ENCODE measurements at regions not wholly inside any gene's neighbourhood (a gene's known extent, or its start where the extent isn't known, plus 50 kb on each side); places are given as distances from the start of the nearest gene placed in this dataset.

DNA sequence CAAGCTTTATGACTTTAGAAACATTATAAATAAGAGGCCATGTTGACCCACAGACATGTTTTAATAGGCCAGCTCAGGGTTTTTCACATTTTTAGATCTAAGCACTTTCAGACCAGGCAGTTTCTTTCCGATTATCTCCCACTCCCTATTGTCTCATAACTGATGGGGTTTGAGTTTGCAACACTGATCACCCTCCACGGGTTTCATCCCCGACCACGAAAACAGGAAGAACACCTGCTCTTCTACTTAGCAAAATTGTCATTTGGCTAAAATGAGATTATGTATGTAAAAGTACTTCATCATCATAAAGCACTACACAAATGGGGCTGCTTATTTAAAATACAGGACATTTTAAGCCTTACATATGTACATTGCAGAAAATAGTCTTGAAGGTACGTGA lies 407.9 kb downstream of the HNRNPD start:
- no peak for DNase-seq
- no peaks in the 10 kb centered on the region for H3K27me3 Mint-ChIP-seq
- peaks cover 10% of the 10 kb centered on the region for H3K4me1 Mint-ChIP-seq
- no peak overlapping the region for H3K27ac Mint-ChIP-seq
- ChIA-PET POLR2A (no interaction called here), CTCF (interaction anchor here (0.8 to 1.1 kb wide), 2 partner anchors 53 to 560 kb away, joined by 3 to 5 read pairs; no protein-coding TSS in a partner anchor)
- no peak overlapping the region for H3K4me3 Mint-ChIP-seq
- H3K9me3 Mint-ChIP-seq (ENCODE audit: low read depth) = no peaks in the 10 kb centered on the region
- no peaks in the 10 kb centered on the region for H3K36me3 Mint-ChIP-seq (ENCODE audit: low read depth)
- no peak for ATAC-seq
- intact Hi-C loops (cut with DNase I, micrococcal nuclease) = no loop called here

DNA sequence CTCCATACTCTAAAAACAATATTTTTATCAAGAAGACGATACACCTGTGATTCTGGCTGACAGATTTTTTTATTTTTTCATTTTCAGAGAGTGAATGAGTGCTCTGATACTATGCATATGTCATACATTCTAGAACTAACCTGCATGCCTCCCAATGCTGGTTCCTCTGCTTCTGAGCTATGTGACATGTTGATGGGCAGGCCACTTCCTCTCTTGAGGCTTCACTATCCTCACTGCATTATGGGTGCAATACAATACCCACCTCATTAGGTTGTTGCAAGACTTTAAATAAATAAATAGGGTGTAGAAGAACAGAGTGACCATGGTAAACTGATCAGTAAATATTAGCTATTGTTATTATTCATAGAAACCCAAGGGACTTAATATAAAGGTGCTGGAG lies 408.3 kb downstream of the HNRNPD start:
- DNase-seq = no peak
- Mint-ChIP-seq H3K27ac (no peak overlapping the region), H3K4me1 (peaks cover 10% of the 10 kb centered on the region), H3K9me3 (ENCODE audit: low read depth) (no peaks in the 10 kb centered on the region), H3K36me3 (ENCODE audit: low read depth) (no peaks in the 10 kb centered on the region), H3K4me3 (no peak overlapping the region), H3K27me3 (no peaks in the 10 kb centered on the region)
- ATAC-seq = no peak
- ChIA-PET CTCF (interaction anchor here (0.8 kb wide), 1 partner anchor 559 kb away, joined by 3 read pairs; no protein-coding TSS in a partner anchor), POLR2A (no interaction called here)
- intact Hi-C loops (cut with DNase I, micrococcal nuclease) = no loop called here

DNA sequence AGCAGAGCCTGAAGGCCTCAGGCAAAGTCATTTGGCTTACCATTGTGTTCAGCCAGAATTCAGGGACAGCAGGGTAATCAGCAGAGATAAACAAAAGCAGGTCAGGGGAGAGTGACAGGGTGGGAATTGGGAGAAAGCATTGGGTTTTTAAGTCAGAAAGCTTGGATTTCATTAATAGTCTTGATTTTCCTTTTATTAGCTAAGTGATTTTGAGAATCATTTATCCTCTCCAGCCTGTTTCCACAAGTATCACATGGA lies 410.1 kb downstream of the HNRNPD start:
- DNase-seq (no peak), ATAC-seq (no peak)
- peaks cover 10% of the 10 kb centered on the region for H3K4me1 Mint-ChIP-seq
- no peaks in the 10 kb centered on the region for H3K36me3 Mint-ChIP-seq (ENCODE audit: low read depth)
- H3K27ac Mint-ChIP-seq = no peak overlapping the region
- no peaks in the 10 kb centered on the region for H3K9me3 Mint-ChIP-seq (ENCODE audit: low read depth)
- POLR2A ChIA-PET = interaction anchor here (0.6 to 0.7 kb wide), 2 partner anchors 13 to 18 kb away, joined by 3 to 4 read pairs; no protein-coding TSS in a partner anchor
- intact Hi-C loops (cut with DNase I, micrococcal nuclease) = no loop called here
- no peaks in the 10 kb centered on the region for H3K27me3 Mint-ChIP-seq
- no peak overlapping the region for H3K4me3 Mint-ChIP-seq
- CTCF ChIA-PET = interaction anchor here (1.3 kb wide), 1 partner anchor 49 kb away, joined by 3 read pairs; no protein-coding TSS in a partner anchor

DNA sequence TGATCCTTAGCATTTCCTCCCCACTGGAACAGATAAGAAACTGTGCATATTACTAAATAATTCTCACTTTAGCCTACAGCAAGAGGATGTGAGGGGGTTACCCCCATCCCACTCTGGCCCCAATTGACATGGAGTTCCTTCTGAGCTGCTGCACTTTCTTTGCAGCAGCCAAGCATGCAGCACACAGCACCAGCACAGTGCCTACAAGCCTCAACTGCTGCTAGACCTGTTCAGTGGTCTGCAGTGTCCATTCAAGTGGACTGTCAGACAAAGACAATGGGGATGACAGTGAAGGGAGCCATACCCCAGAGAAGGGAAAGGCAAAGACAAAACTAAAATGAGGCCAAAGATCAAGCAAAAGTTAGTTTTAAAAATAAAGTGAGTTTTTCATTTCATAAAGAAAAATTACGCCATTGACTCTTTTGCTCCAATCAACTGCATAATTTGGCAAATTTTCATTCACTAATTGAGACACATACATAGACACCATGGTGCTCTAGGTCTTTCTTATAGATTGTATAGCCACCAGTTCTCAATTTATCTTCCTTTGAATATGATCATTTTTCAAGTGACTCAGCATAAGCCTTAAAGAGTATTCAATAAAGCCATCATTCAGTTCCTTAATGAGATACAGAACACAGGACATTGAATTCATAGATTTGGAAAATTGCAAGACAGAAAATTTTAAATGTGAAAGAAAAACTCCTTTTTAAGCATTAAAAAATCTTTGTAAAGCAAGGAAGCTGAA lies 410.6 kb downstream of the HNRNPD start:
- Mint-ChIP-seq H3K4me3 (no peak overlapping the region), H3K4me1 (peaks cover 10% of the 10 kb centered on the region), H3K9me3 (ENCODE audit: low read depth) (no peaks in the 10 kb centered on the region), H3K27ac (no peak overlapping the region), H3K27me3 (no peaks in the 10 kb centered on the region), H3K36me3 (ENCODE audit: low read depth) (no peaks in the 10 kb centered on the region)
- ChIA-PET POLR2A (no interaction called here), CTCF (interaction anchor here (1.3 kb wide), 1 partner anchor 49 kb away, joined by 3 read pairs; no protein-coding TSS in a partner anchor)
- intact Hi-C loops (cut with DNase I, micrococcal nuclease) = no loop called here
- DNase-seq (no peak), ATAC-seq (no peak)

DNA sequence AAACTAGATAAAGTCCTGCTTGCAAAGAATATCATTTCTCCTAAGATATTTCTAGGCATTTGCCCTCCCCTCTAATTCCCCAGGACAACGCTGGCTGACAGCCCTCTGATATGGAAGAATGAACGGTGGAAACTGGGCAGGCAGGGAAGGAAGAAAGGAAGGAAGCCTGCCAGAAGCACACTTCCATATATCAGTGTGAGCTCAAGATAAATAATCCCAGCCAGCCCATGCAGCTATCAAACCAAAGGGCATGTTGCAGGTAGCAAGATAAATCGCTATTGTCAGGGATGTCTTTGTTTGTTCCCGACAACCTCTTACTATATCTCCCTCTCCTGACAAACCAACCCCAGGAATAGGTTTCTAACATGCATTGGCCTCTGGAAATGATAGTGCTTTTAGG lies 412.8 kb downstream of the HNRNPD start:
- no peaks in the 10 kb centered on the region for H3K36me3 Mint-ChIP-seq (ENCODE audit: low read depth)
- no peak for ATAC-seq
- H3K27ac Mint-ChIP-seq = no peak overlapping the region
- peaks cover 7% of the 10 kb centered on the region for H3K4me1 Mint-ChIP-seq
- CTCF ChIA-PET = no interaction called here
- no peak overlapping the region for H3K4me3 Mint-ChIP-seq
- DNase-seq = no peak
- POLR2A ChIA-PET = no interaction called here
- no peaks in the 10 kb centered on the region for H3K9me3 Mint-ChIP-seq (ENCODE audit: low read depth)
- intact Hi-C loops (cut with DNase I, micrococcal nuclease) = no loop called here
- peaks cover 2% of the 10 kb centered on the region for H3K27me3 Mint-ChIP-seq

DNA sequence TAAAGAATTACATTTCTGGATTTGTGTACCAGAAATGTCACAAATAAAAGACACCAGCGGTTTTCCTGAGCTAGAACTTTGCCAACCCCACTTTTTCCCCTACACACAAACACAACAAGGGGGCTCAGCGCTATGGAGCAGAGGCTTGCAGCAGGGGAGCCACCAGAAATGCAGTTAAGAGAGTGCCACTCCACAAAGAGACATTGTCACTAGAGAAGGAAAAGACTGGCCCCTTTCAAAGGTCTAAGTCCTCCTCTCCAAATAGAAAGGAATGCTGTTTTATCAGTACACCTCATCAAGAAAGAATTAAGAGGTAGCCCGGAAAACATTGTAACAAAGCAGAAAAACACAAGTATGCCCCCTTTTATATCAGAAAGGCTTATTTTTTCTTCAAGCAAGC lies 419.5 kb downstream of the HNRNPD start:
- no peak for DNase-seq
- Mint-ChIP-seq H3K27ac (no peak overlapping the region), H3K4me1 (no peaks in the 10 kb centered on the region), H3K27me3 (peaks cover 4% of the 10 kb centered on the region), H3K4me3 (no peak overlapping the region), H3K9me3 (ENCODE audit: low read depth) (no peaks in the 10 kb centered on the region), H3K36me3 (ENCODE audit: low read depth) (no peaks in the 10 kb centered on the region)
- ATAC-seq = no peak
- ChIA-PET POLR2A (no interaction called here), CTCF (no interaction called here)
- intact Hi-C loops (cut with DNase I, micrococcal nuclease) = no loop called here

DNA sequence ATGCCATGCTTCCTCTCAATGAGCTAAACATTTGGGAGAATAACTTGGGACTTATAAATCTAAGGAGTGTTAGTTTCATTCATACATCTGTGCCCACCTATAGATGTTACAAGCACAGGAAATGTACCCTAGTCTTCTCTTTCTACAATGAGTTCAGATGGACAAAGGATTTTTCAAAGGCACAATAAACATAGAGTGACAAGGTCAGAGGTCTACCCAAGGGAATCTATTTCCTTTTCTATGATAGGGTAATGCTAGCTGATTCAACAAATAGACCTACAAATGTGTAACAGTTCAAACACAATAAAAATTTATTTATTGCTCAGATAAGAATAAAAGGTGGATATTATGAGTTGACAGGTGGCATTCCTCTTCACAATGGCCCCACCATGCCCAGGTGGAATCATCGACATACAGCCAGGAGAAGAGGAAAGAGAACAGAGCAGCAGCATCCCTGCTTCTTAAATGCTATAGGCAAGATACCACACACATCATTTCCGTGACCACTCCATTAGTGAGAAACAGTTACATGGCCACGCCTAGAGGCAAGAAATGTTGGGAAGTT lies 421.8 kb downstream of the HNRNPD start:
- DNase-seq (no peak), ATAC-seq (no peak)
- Mint-ChIP-seq H3K9me3 (ENCODE audit: low read depth) (no peaks in the 10 kb centered on the region), H3K27me3 (peaks cover 3% of the 10 kb centered on the region), H3K27ac (no peak overlapping the region), H3K4me3 (no peak overlapping the region), H3K4me1 (no peaks in the 10 kb centered on the region), H3K36me3 (ENCODE audit: low read depth) (no peaks in the 10 kb centered on the region)
- CTCF ChIA-PET = interaction anchor here (1.2 kb wide), 1 partner anchor 38 kb away, joined by 4 read pairs; no protein-coding TSS in a partner anchor
- POLR2A ChIA-PET = no interaction called here
- intact Hi-C loops (cut with DNase I, micrococcal nuclease) = no loop called here

DNA sequence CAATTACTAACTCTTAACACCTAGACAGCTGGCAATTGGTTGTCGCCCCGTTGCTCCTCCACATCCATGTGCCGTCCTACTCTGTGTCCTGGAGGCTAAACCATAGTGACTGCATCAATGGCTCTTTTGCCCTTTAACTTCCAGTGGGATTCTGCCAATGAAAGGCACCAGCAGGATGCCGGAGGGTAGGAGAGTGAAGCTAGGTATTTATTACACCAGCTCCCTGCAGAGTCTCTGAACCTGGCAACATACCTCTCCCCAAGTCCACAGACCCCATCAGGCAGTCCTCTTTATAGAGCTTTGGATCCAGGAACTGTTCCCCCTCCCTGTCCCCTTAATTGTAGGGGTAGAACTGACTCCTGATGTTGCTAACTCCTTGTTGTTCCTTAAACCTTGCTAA lies 426.8 kb downstream of the HNRNPD start:
- Mint-ChIP-seq H3K4me1 (no peaks in the 10 kb centered on the region), H3K4me3 (no peak overlapping the region), H3K9me3 (ENCODE audit: low read depth) (no peaks in the 10 kb centered on the region), H3K27ac (no peak overlapping the region), H3K36me3 (ENCODE audit: low read depth) (no peaks in the 10 kb centered on the region), H3K27me3 (peaks cover 11% of the 10 kb centered on the region)
- ChIA-PET POLR2A (no interaction called here), CTCF (interaction anchor here (1.2 to 1.8 kb wide), 2 partner anchors 15 to 34 kb away, joined by 3 to 4 read pairs; no protein-coding TSS in a partner anchor)
- intact Hi-C loops (cut with DNase I, micrococcal nuclease) = no loop called here
- DNase-seq (no peak), ATAC-seq (no peak)

DNA sequence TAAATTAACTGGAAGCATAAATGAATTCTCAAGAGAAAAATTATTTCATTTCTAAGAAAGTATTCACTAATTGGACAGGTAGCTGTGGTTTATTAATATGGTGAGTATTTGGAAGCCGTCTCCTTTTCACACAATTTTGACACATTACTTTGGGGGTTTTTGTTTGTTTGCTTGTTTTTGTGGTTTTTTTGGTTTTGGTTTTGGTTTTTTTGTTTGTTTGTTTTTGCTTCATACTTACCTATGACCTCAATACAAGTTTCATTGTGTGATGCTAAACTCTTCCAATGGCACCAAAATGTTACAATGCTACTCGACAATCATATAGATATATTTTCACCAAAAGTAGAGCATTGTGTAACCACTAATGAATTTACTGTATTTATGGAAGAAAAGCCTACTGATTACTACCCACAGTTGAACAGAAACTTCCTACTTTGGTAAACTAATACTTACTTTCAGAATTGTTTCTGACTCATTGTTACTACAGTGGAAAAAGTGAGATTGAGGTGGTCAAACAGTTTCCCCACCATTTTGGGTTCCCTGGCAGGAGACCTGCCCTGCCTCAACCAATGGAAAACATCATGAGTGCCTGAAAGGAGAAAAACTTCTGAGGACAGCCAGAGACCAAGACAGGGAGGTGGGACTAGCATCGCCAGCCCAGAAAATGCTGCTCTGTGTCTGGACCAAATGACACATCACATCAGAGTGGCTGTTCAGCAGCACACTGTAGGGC lies 443.1 kb downstream of the HNRNPD start:
- POLR2A ChIA-PET = no interaction called here
- CTCF ChIA-PET = no interaction called here
- H3K4me3 Mint-ChIP-seq = no peak overlapping the region
- H3K27ac Mint-ChIP-seq = no peak overlapping the region
- H3K9me3 Mint-ChIP-seq (ENCODE audit: low read depth) = no peaks in the 10 kb centered on the region
- intact Hi-C loops (cut with DNase I, micrococcal nuclease) = no loop called here
- DNase-seq = peak; percentile 13
- H3K27me3 Mint-ChIP-seq = no peaks in the 10 kb centered on the region
- H3K36me3 Mint-ChIP-seq (ENCODE audit: low read depth) = no peaks in the 10 kb centered on the region
- peak; percentile 68 for ATAC-seq
- H3K4me1 Mint-ChIP-seq = peaks cover 7% of the 10 kb centered on the region

DNA sequence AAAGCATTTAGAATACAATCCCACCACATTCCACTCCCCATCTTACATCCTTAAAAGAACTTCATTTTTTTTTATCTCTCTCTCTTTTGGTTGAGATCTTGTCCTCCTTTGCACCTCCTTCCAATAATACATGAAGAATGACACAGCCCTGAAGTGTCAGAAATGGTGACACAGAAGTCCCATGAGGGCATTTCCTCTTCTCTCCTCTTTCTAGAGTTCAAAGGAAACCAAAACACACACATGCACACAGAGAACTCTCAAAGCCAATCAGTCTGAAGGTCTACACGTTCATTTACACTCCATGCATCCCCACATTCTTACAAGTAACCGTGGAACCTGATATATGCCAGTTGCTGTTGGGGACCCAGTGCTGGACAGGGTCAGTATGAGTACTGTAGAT lies 450.7 kb downstream of the HNRNPD start:
- peaks cover 11% of the 10 kb centered on the region for H3K4me1 Mint-ChIP-seq
- ChIA-PET CTCF (interaction anchor here (0.6 to 1.0 kb wide), 3 partner anchors 10 to 327 kb away, joined by 3 to 6 read pairs (median 3); no protein-coding TSS in a partner anchor), POLR2A (no interaction called here)
- DNase-seq (peak; percentile 59), ATAC-seq (peak; percentile 92)
- H3K9me3 Mint-ChIP-seq (ENCODE audit: low read depth) = no peaks in the 10 kb centered on the region
- no peak overlapping the region for H3K4me3 Mint-ChIP-seq
- H3K36me3 Mint-ChIP-seq (ENCODE audit: low read depth) = no peaks in the 10 kb centered on the region
- intact Hi-C loops (cut with DNase I, micrococcal nuclease) = no loop called here
- H3K27me3 Mint-ChIP-seq = peaks cover 6% of the 10 kb centered on the region
- H3K27ac Mint-ChIP-seq = no peak overlapping the region

DNA sequence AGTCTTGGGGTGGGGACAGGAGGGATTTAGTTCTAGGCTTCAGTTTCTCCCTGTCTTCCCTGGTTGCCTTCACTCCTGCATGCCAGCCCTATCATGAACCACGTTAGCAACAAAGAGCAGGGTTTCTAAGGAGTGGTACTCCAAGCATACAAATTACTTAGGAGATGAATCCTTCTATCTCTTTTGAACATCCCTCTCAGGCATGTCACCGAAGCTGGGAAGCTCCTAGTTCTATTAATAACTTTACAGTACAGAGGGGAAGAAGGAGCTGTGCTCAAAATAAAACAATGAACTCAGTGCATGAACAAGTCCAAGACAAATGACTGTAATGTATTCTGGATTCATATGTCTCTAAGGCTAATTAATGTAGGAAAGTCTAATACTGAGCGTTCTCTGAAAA lies 450.6 kb upstream of the RASGEF1B start:
- Mint-ChIP-seq H3K9me3 (ENCODE audit: low read depth) (no peaks in the 10 kb centered on the region), H3K36me3 (ENCODE audit: low read depth) (no peaks in the 10 kb centered on the region), H3K4me1 (peaks cover 11% of the 10 kb centered on the region), H3K27me3 (peaks cover 6% of the 10 kb centered on the region), H3K4me3 (no peak overlapping the region), H3K27ac (no peak overlapping the region)
- ATAC-seq (no peak), DNase-seq (no peak)
- intact Hi-C loops (cut with DNase I, micrococcal nuclease) = no loop called here
- ChIA-PET POLR2A (no interaction called here), CTCF (interaction anchor here (0.6 to 1.0 kb wide), 3 partner anchors 9 to 76 kb away, joined by 3 to 6 read pairs (median 3); no protein-coding TSS in a partner anchor)

DNA sequence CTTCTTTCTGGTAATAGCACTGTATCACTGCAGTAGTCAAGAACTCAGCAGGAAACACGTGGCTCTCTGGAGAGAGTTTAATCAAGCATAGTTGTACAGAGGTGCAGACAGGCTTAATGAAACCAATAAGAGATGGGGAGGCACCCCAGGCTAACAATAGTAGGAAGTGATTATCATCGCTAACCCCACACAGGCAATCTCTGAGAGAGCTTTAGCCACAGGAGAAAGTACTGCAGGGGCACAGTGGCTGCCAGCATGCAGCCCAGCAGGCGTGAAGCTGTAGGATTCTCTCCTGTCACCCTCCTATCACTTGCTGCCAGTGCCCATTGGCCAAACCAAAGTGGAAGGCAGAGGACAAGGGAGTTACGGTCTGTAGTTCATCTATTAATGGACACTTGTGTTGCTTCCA lies 450.0 kb upstream of the RASGEF1B start:
- H3K27ac Mint-ChIP-seq = no peak overlapping the region
- intact Hi-C loops (cut with DNase I, micrococcal nuclease) = no loop called here
- ATAC-seq (no peak), DNase-seq (no peak)
- no peak overlapping the region for H3K4me3 Mint-ChIP-seq
- ChIA-PET CTCF (interaction anchor here (0.6 kb wide), 1 partner anchor 38 kb away, joined by 3 read pairs; no protein-coding TSS in a partner anchor), POLR2A (no interaction called here)
- peaks cover 6% of the 10 kb centered on the region for H3K27me3 Mint-ChIP-seq
- no peaks in the 10 kb centered on the region for H3K36me3 Mint-ChIP-seq (ENCODE audit: low read depth)
- H3K4me1 Mint-ChIP-seq = peaks cover 11% of the 10 kb centered on the region
- no peaks in the 10 kb centered on the region for H3K9me3 Mint-ChIP-seq (ENCODE audit: low read depth)

All from activated CD4-positive, alpha-beta T cell treated with anti-CD3 and anti-CD28 coated beads for 36 hours (primary cell).